Kidney capillary endothelial cell (primary cell): ENCODE measurements at regions not wholly inside any gene's neighbourhood (a gene's known extent, or its start where the extent isn't known, plus 50 kb on each side); places are given as distances from the start of the nearest gene placed in this dataset.
"Not testable (repeated sequence)": the region's sequence is repeated elsewhere in the genome, so short reads cannot be mapped to it uniquely, and the experiment has no call there.

Experiments used
- DNase-seq: peaks from one replicate; pipeline ENCODE4 v3.0.0-alpha.2; 2018; ENCODE audit warnings: low spot score

GRCh38 chr3:66633402-66634381 lies 132.9 kb upstream of the LRIG1 start:
- peak; percentile 14 for DNase-seq

- DNase-seq: no peak
Measured at GRCh38 chr3:66638717-66639116, 137.9 kb upstream of the LRIG1 start.

GRCh38 chr3:66639809-66640356 lies 139.1 kb upstream of the LRIG1 start:
- no peak for DNase-seq

GRCh38 chr3:66642019-66642418 lies 141.2 kb upstream of the LRIG1 start:
- no peak for DNase-seq

- DNase-seq: no peak
Measured at GRCh38 chr3:66642484-66642883, 141.7 kb upstream of the LRIG1 start.

- no peak for DNase-seq
Measured at GRCh38 chr3:66644549-66644948, 143.7 kb upstream of the LRIG1 start.

- no peak for DNase-seq
Measured at GRCh38 chr3:66648975-66649374, 148.2 kb upstream of the LRIG1 start.

GRCh38 chr3:66651520-66651919 lies 150.7 kb upstream of the LRIG1 start:
- DNase-seq: not testable (repeated sequence)

GRCh38 chr3:66652100-66652499 lies 151.3 kb upstream of the LRIG1 start:
- DNase-seq: not testable (repeated sequence)

GRCh38 chr3:66655044-66655443 lies 154.2 kb upstream of the LRIG1 start:
- no peak for DNase-seq

GRCh38 chr3:66655671-66656070 lies 154.8 kb upstream of the LRIG1 start:
- no peak for DNase-seq

- no peak for DNase-seq
Measured at GRCh38 chr3:66656609-66657008, 155.8 kb upstream of the LRIG1 start.

GRCh38 chr3:66659056-66659455 lies 158.2 kb upstream of the LRIG1 start:
- DNase-seq: no peak

GRCh38 chr3:66661628-66662027 lies 160.8 kb upstream of the LRIG1 start:
- no peak for DNase-seq

GRCh38 chr3:66662894-66663293 lies 162.1 kb upstream of the LRIG1 start:
- no peak for DNase-seq

GRCh38 chr3:66665021-66665695 lies 164.3 kb upstream of the LRIG1 start:
- DNase-seq: no peak

- DNase-seq: no peak
Measured at GRCh38 chr3:66666362-66666761, 165.5 kb upstream of the LRIG1 start.

- no peak for DNase-seq
Measured at GRCh38 chr3:66667263-66667662, 166.4 kb upstream of the LRIG1 start.

- peak; percentile 8 for DNase-seq
Measured at GRCh38 chr3:66671291-66671690, 170.5 kb upstream of the LRIG1 start.

GRCh38 chr3:66672830-66673229 lies 172.0 kb upstream of the LRIG1 start:
- DNase-seq: no peak

GRCh38 chr3:66673293-66673692 lies 172.5 kb upstream of the LRIG1 start:
- no peak for DNase-seq

GRCh38 chr3:66675366-66675765 lies 174.5 kb upstream of the LRIG1 start:
- DNase-seq: peak; percentile 43
